Stomach (tissue), 8 donors: ENCODE measurements at regions not wholly inside any gene's neighbourhood (a gene's known extent, or its start where the extent isn't known, plus 50 kb on each side); places are given as distances from the start of the nearest gene placed in this dataset.

ENCODE experiments used
- DNase-seq, 2 donors: peaks; one replicate each; pipeline versions ENCODE4 v3.0.0 to v3.0.0-alpha.2; 2013 to 2019
- H3K27ac ChIP-seq, 5 donors: fragments of 200-600 bp in 4 of 5; sonication (generic) in 4 of 5; one replicate each; pipeline ENCODE4 v1.5.1; 2013 to 2019; ENCODE audit warnings: mild to moderate bottlenecking in 1 of 5, moderate library complexity in 1 of 5
- H3K27me3 ChIP-seq, 3 donors: fragments of 200-600 bp; sonication (generic); one replicate each; pipeline ENCODE4 v1.5.1; 2017 to 2019; ENCODE audit warnings: mixed run types in 1 of 3
- H3K36me3 ChIP-seq, 4 donors: fragments of 200-600 bp; sonication (generic); 1 replicate in 3 of 4; 2 replicates in 1 of 4; pipeline ENCODE4 v1.5.1; 2016 to 2019
- H3K4me1 ChIP-seq, 4 donors: fragments of 200-600 bp; sonication (generic); one replicate each; pipeline ENCODE4 v1.5.1; 2016 to 2019
- H3K4me3 ChIP-seq, 4 donors: fragments of 200-600 bp; sonication (generic) in 3 of 4; one replicate each; pipeline ENCODE4 v1.5.1; 2016 to 2019; ENCODE audit warnings: mild to moderate bottlenecking in 1 of 4
- H3K9me3 ChIP-seq, 4 donors: fragments of 200-600 bp; sonication (generic); one replicate each; pipeline ENCODE4 v1.5.1; 2016 to 2019
- CTCF ChIP-seq, 7 experiments: fragments of 450-650 bp in 4 of 7; fragments of 200-600 bp in 3 of 7; sonication (generic) in 3 of 7; IDR thresholded peaks; one replicate each; pipeline ENCODE4 v1.5.1; 2016 to 2019; ENCODE audit warnings: antibody characterized with exemption in 7 of 7, control low read depth in 2 of 7, mild to moderate bottlenecking in 1 of 7
- EP300 ChIP-seq: sonication (generic); formaldehyde crosslinking; IDR thresholded peaks from one replicate; pipeline ENCODE4 v1.6.1; 2017; ENCODE audit warnings: antibody characterized with exemption
- POLR2A ChIP-seq, 4 donors: fragments of 450-650 bp; IDR thresholded peaks; one replicate each; pipeline ENCODE4 v1.6.1; 2016; ENCODE audit warnings: antibody characterized with exemption in 4 of 4, control low read depth in 2 of 4, mild to moderate bottlenecking in 1 of 4, moderate library complexity in 1 of 4
- POLR2AphosphoS5 ChIP-seq, 3 donors: sonication (generic); formaldehyde crosslinking; IDR thresholded peaks; one replicate each; pipeline ENCODE4 v1.6.1; 2016; ENCODE audit warnings: antibody characterized with exemption in 3 of 3
- WGBS, 5 donors: extraction: QIAGEN DNeasy Blood & Tissue Kit in 3 of 5; methylation state at CpG; one replicate each; pipeline versions ENCODE4 v1.1.5 to v1.1.7; 2013 to 2018; 5-methylcytosine and 5-hydroxymethylcytosine counted together
- intact Hi-C: fragments of 100-400 bp; cut with DNase I; formaldehyde crosslinking; loops from one replicate; pipeline ENCODE4 v1.15.1; 2023; ENCODE audit warnings: low total_unique reads
- donor health status: healthy with polysubstance abuse.
- donor health status: Bipolar disorder and iron deficiency.
- donor health status: healthy.

GRCh38 chrX:39822133-39822748 is 275.5 kb downstream of the BCOR start:
- peaks cover 0 to 19% (median 15%) of the 10 kb centered on the region in 4 donors for H3K4me1 ChIP-seq
- no peak overlapping the region for H3K4me3 ChIP-seq
- H3K27me3 ChIP-seq, result peaks cover 12 to 17% (median 14%) of the 10 kb centered on the region in 3 donors
- peaks cover 0 to 34% (median 13%) of the 10 kb centered on the region in 4 donors for H3K9me3 ChIP-seq
- no peak for DNase-seq
- 64 to 99% (median 91%) methylated on average over 9 to 15 of the region's 15 CpGs for WGBS, 5 donors
- intact Hi-C loops, result no loop called here
- H3K27ac ChIP-seq, result no peak overlapping the region
- TF ChIP-seq POLR2A (IDR thresholded peaks at IDR 0.05), result no peak
- TF ChIP-seq EP300, result no peak
- no peak for TF ChIP-seq CTCF (IDR thresholded peaks at IDR 0.05)
- no peak for TF ChIP-seq POLR2AphosphoS5 (IDR thresholded peaks at IDR 0.05)
- no peaks in the 10 kb centered on the region for H3K36me3 ChIP-seq

GRCh38 chrX:39823424-39823823 is 274.3 kb downstream of the BCOR start:
- TF ChIP-seq EP300 (no peak), CTCF (IDR thresholded peaks at IDR 0.05) (no peak), POLR2A (IDR thresholded peaks at IDR 0.05) (no peak), POLR2AphosphoS5 (IDR thresholded peaks at IDR 0.05) (no peak)
- no peak overlapping the region for H3K4me3 ChIP-seq
- no peak for DNase-seq
- no peaks in the 10 kb centered on the region for H3K36me3 ChIP-seq
- peaks cover 0 to 16% (median 13%) of the 10 kb centered on the region in 4 donors for H3K4me1 ChIP-seq
- H3K27ac ChIP-seq, result no peak overlapping the region
- H3K9me3 ChIP-seq, result peaks cover 0 to 41% (median 13%) of the 10 kb centered on the region in 4 donors
- WGBS, 5 donors, result 78 to 100% (median 91%) methylated on average over 1 of the region's 1 CpG
- H3K27me3 ChIP-seq, result peaks cover 12 to 16% (median 14%) of the 10 kb centered on the region in 3 donors
- intact Hi-C loops, result no loop called here

- Histone ChIP-seq H3K4me3 (no peak overlapping the region), H3K4me1 (peaks cover 0 to 16% (median 13%) of the 10 kb centered on the region in 4 donors), H3K9me3 (peaks cover 0 to 46% (median 13%) of the 10 kb centered on the region in 4 donors), H3K27me3 (peaks cover 10 to 16% (median 14%) of the 10 kb centered on the region in 3 donors), H3K36me3 (no peaks in the 10 kb centered on the region), H3K27ac (no peak overlapping the region)
- no peak for DNase-seq
- TF ChIP-seq EP300 (no peak), CTCF (IDR thresholded peaks at IDR 0.05) (no peak), POLR2AphosphoS5 (IDR thresholded peaks at IDR 0.05) (no peak), POLR2A (IDR thresholded peaks at IDR 0.05) (no peak)
- intact Hi-C loops, result no loop called here
- WGBS, 5 donors, result 53 to 84% (median 66%) methylated on average over 2 of the region's 2 CpGs
These were observed 273.9 kb downstream of the BCOR start for GRCh38 chrX:39823854-39824253.

GRCh38 chrX:39826813-39827543 is 270.8 kb downstream of the BCOR start:
- Histone ChIP-seq H3K9me3 (peaks cover 0 to 32% (median 15%) of the 10 kb centered on the region in 4 donors), H3K4me1 (no peaks in the 10 kb centered on the region), H3K36me3 (no peaks in the 10 kb centered on the region), H3K27ac (no peak overlapping the region), H3K27me3 (peaks cover 0 to 3% (median 1%) of the 10 kb centered on the region in 3 donors), H3K4me3 (no peak overlapping the region)
- intact Hi-C loops, result no loop called here
- WGBS, 5 donors, result 20 to 74% (median 68%) methylated on average over 1 to 14 of the region's 14 CpGs
- no peak for DNase-seq
- TF ChIP-seq EP300, result no peak

GRCh38 chrX:39827951-39828350 is 269.8 kb downstream of the BCOR start:
- 83 to 96% (median 90%) methylated on average over 12 to 14 of the region's 14 CpGs for WGBS, 5 donors
- Histone ChIP-seq H3K9me3 (peaks cover 0 to 23% (median 10%) of the 10 kb centered on the region in 4 donors), H3K27me3 (peaks cover 0 to 3% (median 0%) of the 10 kb centered on the region in 3 donors), H3K36me3 (no peaks in the 10 kb centered on the region), H3K27ac (no peak overlapping the region), H3K4me1 (no peaks in the 10 kb centered on the region), H3K4me3 (no peak overlapping the region)
- no peak for DNase-seq
- intact Hi-C loops, result no loop called here
- TF ChIP-seq EP300 (no peak), POLR2AphosphoS5 (IDR thresholded peaks at IDR 0.05) (no peak), CTCF (IDR thresholded peaks at IDR 0.05) (no peak), POLR2A (IDR thresholded peaks at IDR 0.05) (no peak)
